CD4-positive, alpha-beta T cell treated with Interferon alpha-2 for 1 hour (primary cell): ENCODE measurements at regions not wholly inside any gene's neighbourhood (a gene's known extent, or its start where the extent isn't known, plus 50 kb on each side); places are given as distances from the start of the nearest gene placed in this dataset.
"Not testable (repeated sequence)": the region's sequence is repeated elsewhere in the genome, so short reads cannot be mapped to it uniquely, and the experiment has no call there.

Experiments used
- DNase-seq, 2 donors: peaks; one replicate each; pipeline ENCODE4 v3.0.0-alpha.2; 2020 to 2022

- no peak for DNase-seq
Measured at GRCh38 chrX:96540111-96540631, 144.5 kb upstream of the DIAPH2 start.

DNA sequence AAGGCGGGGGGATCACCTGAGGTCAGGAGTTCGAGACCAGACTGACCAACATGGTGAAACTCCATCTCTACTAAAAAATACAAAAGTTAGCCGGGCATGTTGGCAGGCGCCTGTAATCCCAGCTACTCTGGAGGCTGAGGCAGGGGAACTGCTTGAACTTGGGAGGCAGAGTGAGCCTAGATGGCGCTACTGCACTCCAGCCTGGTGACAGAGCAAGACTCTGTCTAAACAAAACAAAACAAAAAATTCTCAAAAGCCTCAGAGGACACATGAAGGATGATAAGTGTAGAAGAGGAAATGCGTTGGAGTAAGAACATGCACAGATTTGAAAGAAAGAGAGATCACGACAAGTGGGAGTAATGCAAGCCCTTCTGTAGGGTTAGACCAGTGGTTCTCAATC lies 138.4 kb upstream of the DIAPH2 start:
- DNase-seq: not testable (repeated sequence)

DNA sequence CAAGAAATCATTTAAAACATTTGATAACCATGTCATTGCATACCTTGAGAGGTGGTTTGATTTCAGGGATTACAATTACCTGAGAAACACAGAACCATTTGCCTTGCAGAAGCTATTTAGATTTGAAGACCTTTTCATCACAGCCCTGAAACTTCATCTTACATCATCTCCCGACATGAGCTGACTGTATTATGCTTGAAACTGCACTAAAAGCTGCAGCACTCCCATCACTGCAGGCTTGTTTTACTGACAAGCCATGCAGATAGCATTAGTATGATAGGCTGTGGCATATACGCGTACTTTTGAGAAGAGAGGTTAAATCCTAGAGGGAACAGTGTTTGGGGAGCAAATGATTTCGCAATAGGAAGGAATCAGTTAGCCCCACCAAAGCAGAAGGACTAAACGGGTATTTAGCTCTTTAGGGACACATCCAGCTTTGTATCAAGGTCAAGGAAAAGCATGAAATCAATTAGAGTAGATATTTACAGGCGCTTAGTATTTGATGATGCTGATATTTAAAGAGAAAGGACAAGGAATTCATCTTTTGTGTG lies 133.2 kb upstream of the DIAPH2 start:
- no peak for DNase-seq

DNA sequence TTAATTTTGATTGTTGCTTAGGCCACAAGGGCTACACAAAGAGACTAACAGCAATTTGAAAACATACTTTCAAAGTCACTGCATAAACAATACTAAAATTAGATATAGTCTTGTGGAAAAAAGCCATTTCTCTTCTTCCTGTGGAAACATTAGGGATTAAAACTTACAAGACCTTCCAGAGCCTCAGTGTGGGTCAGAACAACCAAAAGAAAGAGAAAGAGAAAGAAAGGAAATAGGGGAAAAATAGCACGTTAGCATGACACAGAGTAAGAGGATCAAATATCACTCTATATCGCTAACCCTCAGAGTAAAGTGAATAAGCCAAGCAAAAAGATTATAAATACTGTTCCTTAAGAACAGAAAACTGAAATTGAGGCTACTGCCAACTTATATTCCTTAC lies 127.8 kb upstream of the DIAPH2 start:
- no peak for DNase-seq

DNA sequence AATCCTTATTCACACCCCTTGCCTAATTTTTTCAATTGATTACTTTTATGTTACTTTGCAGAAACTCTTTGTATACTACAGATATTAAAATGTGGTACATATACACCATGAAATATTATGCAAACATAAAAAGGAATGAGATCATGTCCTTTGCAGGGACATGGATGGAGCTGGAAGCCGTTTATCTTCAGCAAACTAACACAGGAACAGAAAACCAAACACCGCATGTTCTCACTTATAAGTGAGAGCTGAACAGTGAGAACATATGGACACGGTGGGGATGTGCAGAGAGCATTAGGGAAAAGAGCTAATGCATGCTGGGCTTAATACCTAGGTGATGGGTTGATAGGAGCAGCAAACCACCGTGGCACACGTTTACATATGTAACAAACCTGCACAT lies 123.5 kb upstream of the DIAPH2 start:
- not testable (repeated sequence) for DNase-seq

DNA sequence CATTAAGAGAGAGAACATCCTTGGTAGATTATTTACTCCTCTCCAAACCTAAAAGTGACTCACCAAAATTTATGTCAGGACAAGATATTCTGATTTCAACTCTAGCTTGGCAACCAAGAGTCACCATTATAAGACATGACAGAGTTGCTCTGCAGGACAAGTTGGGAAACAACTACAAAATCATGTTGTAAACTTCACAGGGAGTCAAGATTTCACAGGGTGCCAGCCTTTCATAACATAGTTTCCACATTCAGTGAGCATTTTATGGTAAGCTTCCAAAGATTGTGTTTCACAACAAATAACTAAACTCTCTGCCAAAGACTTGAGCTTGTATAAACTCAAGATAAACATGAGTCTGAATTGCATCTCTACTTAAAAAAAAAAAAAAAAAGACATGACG lies 121.0 kb upstream of the DIAPH2 start:
- no peak for DNase-seq

DNA sequence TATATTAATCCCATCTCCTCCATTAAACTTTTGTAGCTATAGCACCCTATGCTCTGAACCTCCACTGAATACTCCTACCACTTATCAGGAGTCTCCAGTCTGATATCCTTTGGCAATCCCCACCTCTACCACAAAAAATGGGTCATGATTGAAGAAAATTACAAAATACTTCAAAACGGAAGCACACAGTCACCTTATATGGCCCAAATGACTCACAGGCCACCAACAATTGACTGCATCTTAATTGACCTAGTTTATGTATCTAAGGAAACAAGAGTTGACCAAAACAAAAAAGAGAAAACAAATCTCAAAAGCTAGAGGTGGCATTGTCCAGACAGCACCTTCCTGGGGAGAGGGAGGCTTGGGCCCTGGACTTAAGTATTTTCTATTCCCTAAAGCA lies 120.0 kb upstream of the DIAPH2 start:
- no peak for DNase-seq

- no peak for DNase-seq
Measured at GRCh38 chrX:96566878-96567277, 117.8 kb upstream of the DIAPH2 start.

DNA sequence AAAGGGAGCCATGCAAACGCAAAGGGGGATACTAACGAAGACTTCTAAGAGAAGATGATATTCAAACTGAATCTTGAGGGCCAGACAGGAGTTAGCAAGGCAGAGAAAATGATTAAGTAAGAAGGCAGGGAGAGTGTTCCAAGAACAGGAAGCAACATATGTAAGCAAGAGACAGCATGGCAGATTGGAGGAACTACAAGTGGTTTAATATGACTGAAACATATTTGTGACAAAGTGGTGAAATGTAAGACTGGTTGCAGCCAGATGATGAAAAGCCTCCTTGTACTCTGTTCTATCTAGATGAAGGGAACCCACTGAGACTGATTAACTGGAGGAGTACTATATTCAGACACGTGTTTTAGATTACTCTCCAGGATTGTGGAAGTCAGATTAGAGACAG lies 116.6 kb upstream of the DIAPH2 start:
- no peak for DNase-seq

GRCh38 chrX:96569034-96569433 lies 115.6 kb upstream of the DIAPH2 start:
- DNase-seq: no peak

DNA sequence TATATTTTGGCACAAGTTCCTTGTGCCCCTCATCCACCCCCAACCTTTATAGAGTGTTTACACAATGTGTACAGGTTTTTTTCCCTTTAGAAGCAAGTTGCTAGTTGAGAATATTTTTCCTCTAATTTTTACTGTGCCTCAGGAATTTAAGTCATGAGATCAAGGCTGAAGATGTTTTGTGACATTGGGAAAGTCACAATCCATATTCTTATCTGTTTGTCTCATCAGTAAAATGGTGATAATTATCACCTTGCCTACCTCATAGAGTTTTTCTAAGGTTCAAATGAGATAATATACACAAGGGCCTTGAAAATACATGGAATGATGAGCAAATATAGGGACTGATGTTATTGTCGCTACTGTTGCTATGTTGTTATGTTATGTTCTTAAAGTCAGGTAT lies 109.6 kb upstream of the DIAPH2 start:
- DNase-seq: no peak

DNA sequence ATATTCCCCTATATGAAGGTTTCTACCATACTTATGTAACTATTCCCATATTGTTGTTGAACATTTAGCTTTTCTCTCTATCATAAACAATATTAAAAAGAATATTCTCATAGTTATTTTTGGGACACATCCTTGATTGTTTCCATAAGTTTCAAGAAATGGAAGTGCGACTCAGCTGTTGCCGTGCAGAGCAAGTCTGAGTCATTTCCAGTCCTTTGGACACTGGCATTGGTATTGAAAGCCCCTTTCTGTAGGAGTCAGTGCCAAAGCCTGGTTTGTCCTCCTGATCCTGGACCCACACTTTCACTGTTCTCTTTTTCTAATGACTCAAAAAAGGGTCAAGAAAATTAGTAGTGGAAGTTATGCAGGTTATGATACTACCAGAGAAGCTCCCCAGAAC lies 108.3 kb upstream of the DIAPH2 start:
- DNase-seq: no peak

DNA sequence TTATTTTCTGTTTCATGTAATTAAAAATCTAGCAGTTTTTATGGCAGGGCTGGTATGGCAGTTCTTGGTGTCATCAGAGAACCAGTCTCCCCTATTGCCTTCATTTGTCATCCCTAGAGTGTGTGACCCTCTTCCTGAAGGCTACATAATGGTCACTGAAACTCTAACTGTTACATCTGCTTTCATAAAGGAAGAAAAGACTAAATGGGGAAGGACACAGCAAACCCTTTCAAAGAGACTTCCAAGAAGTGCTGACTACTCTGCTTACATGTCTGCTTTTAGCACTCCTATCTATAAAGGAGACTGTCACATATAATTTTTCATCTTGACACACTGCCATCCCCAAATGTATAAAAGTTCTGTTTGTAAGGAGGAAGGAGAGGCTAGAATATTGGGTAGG lies 105.9 kb upstream of the DIAPH2 start:
- no peak for DNase-seq

GRCh38 chrX:96579252-96579651 lies 105.4 kb upstream of the DIAPH2 start:
- DNase-seq: no peak

DNA sequence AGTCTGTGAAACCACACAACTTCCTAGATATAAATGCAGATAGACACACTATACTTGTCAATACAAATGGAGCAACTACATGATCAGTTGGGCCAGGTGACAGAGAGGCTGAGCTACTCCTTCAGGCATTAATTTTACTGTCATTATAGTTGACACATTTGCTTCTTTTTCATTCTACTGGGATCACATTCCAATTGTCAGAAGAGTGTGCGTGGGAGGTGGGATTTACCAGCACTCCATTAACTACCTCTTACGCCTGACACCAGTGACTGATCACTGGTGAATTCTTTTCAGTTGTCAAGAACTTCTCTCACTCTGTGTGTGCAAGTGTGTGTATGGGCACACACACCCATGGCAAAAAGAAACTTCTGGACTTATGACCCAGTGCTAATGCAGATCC lies 94.2 kb upstream of the DIAPH2 start:
- no peak for DNase-seq

GRCh38 chrX:96591421-96591820 lies 93.2 kb upstream of the DIAPH2 start:
- no peak for DNase-seq

DNA sequence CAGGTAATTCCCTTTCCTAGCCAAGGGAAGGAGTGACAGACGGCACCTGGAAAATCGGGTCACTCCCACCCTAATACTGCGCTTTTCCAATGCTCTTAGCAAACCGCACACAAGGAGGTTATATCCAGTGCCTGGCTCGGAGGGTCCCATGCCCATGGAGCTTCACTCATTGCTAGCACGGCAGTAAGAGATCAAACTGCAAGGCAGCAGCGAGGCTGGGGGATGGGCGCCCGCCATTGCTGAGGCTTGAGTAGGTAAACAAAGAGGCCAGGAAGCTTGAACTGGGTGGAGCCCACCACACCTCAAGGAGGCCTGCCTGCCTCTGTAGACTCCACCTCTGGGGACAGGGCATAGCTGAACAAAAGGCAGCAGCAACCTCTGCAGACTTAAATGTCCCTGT lies 86.8 kb upstream of the DIAPH2 start:
- not testable (repeated sequence) for DNase-seq

- no peak for DNase-seq
Measured at GRCh38 chrX:96611619-96612362, 72.9 kb upstream of the DIAPH2 start.

- DNase-seq: no peak
Measured at GRCh38 chrX:96615448-96615847, 69.2 kb upstream of the DIAPH2 start.

DNA sequence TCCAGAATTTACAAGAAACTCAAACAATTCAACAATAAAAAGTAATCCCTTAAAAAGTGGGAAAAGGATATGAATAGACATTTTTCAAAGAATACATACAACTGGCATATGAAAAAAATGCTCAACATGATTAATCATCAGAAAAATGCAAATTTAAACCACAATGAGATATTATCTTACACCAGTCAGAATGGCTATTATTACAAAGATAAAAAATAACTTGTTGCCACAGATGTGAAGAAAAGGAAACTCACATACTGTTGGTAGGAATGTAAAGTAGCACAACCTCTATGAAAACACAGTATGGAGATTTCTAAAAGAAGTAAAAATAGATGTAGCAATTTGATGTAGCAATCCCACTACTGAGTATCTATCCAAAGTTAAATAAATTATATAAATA lies 65.1 kb upstream of the DIAPH2 start:
- no peak for DNase-seq

GRCh38 chrX:96621811-96622210 lies 62.8 kb upstream of the DIAPH2 start:
- DNase-seq: no peak
